Activated T-cell treated with anti-CD3 and anti-CD28 coated beads, Interleukin-2, amount 50 U/mL, for 4 hours (primary cell): ENCODE measurements at regions not wholly inside any gene's neighbourhood (a gene's known extent, or its start where the extent isn't known, plus 50 kb on each side); places are given as distances from the start of the nearest gene placed in this dataset.
"Not testable (repeated sequence)": the region's sequence is repeated elsewhere in the genome, so short reads cannot be mapped to it uniquely, and the experiment has no call there.

Experiments
- ATAC-seq, 2 donors: fragments of 200-7000 bp; cut with Tn5 transposase; one replicate each; pipeline ENCODE4 v1.10.0; 2021
- DNase-seq: peaks from one replicate; pipeline ENCODE4 v3.0.0-alpha.2; 2020
- H3K27me3 Mint-ChIP-seq: one replicate; pipeline ENCODE4 v1.8.0; 2021; ENCODE audit warnings: low read depth, mixed read lengths
- H3K36me3 Mint-ChIP-seq: one replicate; pipeline ENCODE4 v1.8.0; 2022; ENCODE audit warnings: mixed read lengths; ENCODE audit not compliant: insufficient read depth
- H3K4me1 Mint-ChIP-seq: one replicate; pipeline ENCODE4 v1.8.0; 2021; ENCODE audit warnings: low read depth, mixed read lengths
- H3K4me3 Mint-ChIP-seq: one replicate; pipeline ENCODE4 v1.8.0; 2021; ENCODE audit warnings: mild to moderate bottlenecking, moderate library complexity, mixed read lengths
- H3K9me3 Mint-ChIP-seq: one replicate; pipeline ENCODE4 v1.8.0; 2021; ENCODE audit warnings: mixed read lengths

DNA sequence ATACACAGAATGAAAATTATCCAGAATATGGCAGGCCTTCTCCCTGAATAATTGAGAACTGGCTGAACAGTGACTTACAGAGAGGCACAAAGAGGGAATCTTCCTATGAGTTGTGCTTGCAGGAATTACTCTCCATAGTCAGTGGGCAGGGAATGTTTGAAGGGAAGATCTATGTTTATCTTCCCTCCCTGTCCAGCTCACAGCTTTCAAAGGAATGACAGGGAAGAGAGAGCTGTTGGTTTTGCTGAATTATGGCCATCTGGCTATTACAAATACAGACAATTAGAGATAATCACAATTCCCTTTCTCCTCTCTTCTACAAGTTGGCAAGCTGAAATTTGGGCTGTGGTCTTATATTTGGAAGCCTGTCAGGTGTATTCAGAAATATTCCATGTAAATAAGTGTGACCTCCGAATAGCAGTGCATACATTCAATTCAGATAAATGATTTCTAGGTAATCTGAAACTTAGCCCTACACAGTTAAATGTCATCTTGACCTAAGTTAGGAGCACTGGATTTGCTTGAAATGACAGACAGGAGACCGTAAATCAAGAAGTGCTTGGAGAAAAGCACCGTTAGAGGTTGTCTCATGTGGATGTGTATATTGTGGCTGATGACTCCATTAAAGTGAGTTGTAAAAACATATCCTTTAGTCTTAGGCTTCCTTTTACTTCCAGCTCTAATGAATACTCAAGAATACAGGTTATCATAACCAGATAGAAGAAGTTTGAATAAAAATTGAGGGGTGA lies 136.8 kb downstream of the C4orf33 start:
- Mint-ChIP-seq H3K4me3 (no peak overlapping the region), H3K36me3 (no peaks in the 10 kb centered on the region), H3K4me1 (no peaks in the 10 kb centered on the region), H3K9me3 (no peaks in the 10 kb centered on the region), H3K27me3 (peaks cover 5% of the 10 kb centered on the region)
- ATAC-seq: no peak
- no peak for DNase-seq

DNA sequence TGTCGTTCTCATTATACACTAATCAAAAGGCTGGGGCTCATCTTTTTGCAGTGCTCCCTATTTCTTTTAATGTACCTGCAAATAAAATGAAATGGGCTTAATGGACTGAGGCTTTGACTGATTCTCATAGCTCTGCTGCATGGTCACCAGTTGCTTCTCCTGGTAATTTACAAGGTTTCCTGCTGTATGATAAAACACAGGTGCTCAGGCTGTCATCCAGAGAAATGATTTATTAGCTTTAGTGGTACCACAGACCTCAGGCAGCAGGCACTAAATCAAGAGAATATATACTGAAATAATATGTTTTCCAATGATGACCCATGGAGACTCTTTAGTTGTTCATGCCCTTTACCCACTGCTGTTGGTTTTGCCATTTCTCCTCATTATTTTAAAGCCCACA lies 137.7 kb downstream of the C4orf33 start:
- Mint-ChIP-seq H3K27me3 (peaks cover 2% of the 10 kb centered on the region), H3K36me3 (no peaks in the 10 kb centered on the region), H3K4me3 (no peak overlapping the region), H3K4me1 (no peaks in the 10 kb centered on the region), H3K9me3 (no peaks in the 10 kb centered on the region)
- DNase-seq (no peak), ATAC-seq (no peak)

GRCh38 chr4:129236351-129236750 lies 140.4 kb downstream of the C4orf33 start:
- Mint-ChIP-seq H3K9me3 (no peaks in the 10 kb centered on the region), H3K4me3 (no peak overlapping the region), H3K27me3 (peaks cover 3% of the 10 kb centered on the region), H3K36me3 (no peaks in the 10 kb centered on the region), H3K4me1 (no peaks in the 10 kb centered on the region)
- DNase-seq (no peak), ATAC-seq (no peak)

GRCh38 chr4:129239088-129239487 lies 143.1 kb downstream of the C4orf33 start:
- H3K4me3 Mint-ChIP-seq: no peak overlapping the region
- no peaks in the 10 kb centered on the region for H3K4me1 Mint-ChIP-seq
- H3K36me3 Mint-ChIP-seq: no peaks in the 10 kb centered on the region
- DNase-seq: no peak
- no peaks in the 10 kb centered on the region for H3K9me3 Mint-ChIP-seq
- no peak for ATAC-seq
- H3K27me3 Mint-ChIP-seq: peaks cover 3% of the 10 kb centered on the region

DNA sequence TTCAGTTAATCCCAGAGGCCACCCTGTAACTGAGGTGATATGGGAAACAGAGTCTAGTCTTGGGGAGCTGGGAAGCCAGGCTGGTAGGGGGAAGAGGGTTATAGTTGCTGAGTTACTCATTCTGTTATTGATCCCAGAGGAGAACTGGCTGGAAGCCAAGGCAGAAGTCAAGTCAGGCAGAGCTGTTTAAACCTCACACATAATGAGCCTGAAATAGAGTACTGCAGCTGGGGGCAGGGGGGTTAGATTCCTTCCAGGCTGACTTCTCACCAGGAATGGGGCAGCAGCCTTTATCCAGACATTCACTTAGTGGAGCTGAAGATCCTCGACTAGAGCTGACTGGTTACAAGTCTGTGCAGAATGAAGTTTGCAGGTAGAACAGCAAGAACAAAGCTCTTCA lies 144.9 kb downstream of the C4orf33 start:
- no peak for DNase-seq
- Mint-ChIP-seq H3K9me3 (no peaks in the 10 kb centered on the region), H3K36me3 (no peaks in the 10 kb centered on the region), H3K4me1 (no peaks in the 10 kb centered on the region), H3K4me3 (no peak overlapping the region), H3K27me3 (peaks cover 3% of the 10 kb centered on the region)
- ATAC-seq: no peak

DNA sequence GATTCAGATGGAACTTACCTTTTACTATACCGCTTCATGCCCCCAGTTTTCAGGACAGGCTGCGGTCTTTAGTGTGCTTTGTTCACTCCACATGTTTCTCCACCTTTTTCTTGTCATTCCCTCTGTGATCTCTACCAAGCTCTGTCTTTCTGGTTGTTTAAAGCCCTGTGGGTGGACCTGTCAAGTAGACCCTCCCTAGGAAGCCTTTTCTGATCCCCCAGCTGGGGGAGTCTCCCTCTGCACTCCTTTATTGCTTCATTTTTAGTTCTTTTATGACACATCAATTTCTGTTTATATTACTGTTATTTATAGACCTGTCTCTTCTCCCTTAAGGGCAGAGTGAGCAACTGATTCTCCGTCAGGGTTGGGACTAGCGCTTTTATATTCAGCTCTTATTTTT lies 150.2 kb downstream of the C4orf33 start:
- ATAC-seq: no peak
- Mint-ChIP-seq H3K27me3 (peaks cover 2% of the 10 kb centered on the region), H3K4me3 (no peak overlapping the region), H3K9me3 (no peaks in the 10 kb centered on the region), H3K36me3 (no peaks in the 10 kb centered on the region), H3K4me1 (no peaks in the 10 kb centered on the region)
- no peak for DNase-seq

GRCh38 chr4:129246910-129247461 lies 151.0 kb downstream of the C4orf33 start:
- H3K4me1 Mint-ChIP-seq: no peaks in the 10 kb centered on the region
- no peaks in the 10 kb centered on the region for H3K9me3 Mint-ChIP-seq
- DNase-seq (no peak), ATAC-seq (no peak)
- no peaks in the 10 kb centered on the region for H3K36me3 Mint-ChIP-seq
- H3K27me3 Mint-ChIP-seq: peaks cover 3% of the 10 kb centered on the region
- H3K4me3 Mint-ChIP-seq: no peak overlapping the region

GRCh38 chr4:129248621-129249020 lies 152.7 kb downstream of the C4orf33 start:
- Mint-ChIP-seq H3K4me1 (no peaks in the 10 kb centered on the region), H3K27me3 (peaks cover 3% of the 10 kb centered on the region), H3K4me3 (no peak overlapping the region), H3K36me3 (no peaks in the 10 kb centered on the region), H3K9me3 (no peaks in the 10 kb centered on the region)
- DNase-seq: no peak
- ATAC-seq: no peak

- Mint-ChIP-seq H3K4me1 (no peaks in the 10 kb centered on the region), H3K4me3 (no peak overlapping the region), H3K27me3 (peaks cover 9% of the 10 kb centered on the region), H3K9me3 (no peaks in the 10 kb centered on the region), H3K36me3 (no peaks in the 10 kb centered on the region)
- ATAC-seq: no peak
- DNase-seq: no peak
Measured at GRCh38 chr4:129254126-129254525, 158.2 kb downstream of the C4orf33 start.

- ATAC-seq: no peak
- Mint-ChIP-seq H3K4me1 (no peaks in the 10 kb centered on the region), H3K4me3 (no peak overlapping the region), H3K9me3 (no peaks in the 10 kb centered on the region), H3K27me3 (peaks cover 9% of the 10 kb centered on the region), H3K36me3 (no peaks in the 10 kb centered on the region)
- DNase-seq: no peak
Measured at GRCh38 chr4:129254526-129254925, 158.6 kb downstream of the C4orf33 start.

DNA sequence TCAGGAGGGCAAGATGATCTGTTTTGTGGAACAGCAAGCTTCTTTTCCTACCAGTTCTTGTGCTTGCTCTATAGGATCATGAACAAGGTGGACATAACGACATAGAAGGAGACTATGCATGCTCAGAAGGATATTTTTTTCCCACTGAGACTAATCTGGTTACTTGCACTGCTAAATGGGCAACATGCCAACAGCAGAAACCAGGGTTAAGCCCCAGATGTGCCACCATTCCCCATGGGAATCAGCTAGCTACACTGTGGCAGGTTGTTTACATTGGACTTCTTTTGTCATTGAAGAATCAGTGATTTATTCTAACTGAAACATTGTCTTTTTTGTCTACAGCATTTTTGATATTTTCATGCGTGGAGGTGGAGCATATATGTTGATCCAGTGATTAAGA lies 165.6 kb downstream of the C4orf33 start:
- Mint-ChIP-seq H3K4me1 (peaks cover 7% of the 10 kb centered on the region), H3K27me3 (no peaks in the 10 kb centered on the region), H3K9me3 (no peaks in the 10 kb centered on the region), H3K4me3 (no peak overlapping the region), H3K36me3 (no peaks in the 10 kb centered on the region)
- ATAC-seq: no peak
- no peak for DNase-seq

- no peaks in the 10 kb centered on the region for H3K9me3 Mint-ChIP-seq
- no peak for ATAC-seq
- no peaks in the 10 kb centered on the region for H3K27me3 Mint-ChIP-seq
- no peaks in the 10 kb centered on the region for H3K36me3 Mint-ChIP-seq
- DNase-seq: no peak
- H3K4me3 Mint-ChIP-seq: no peak overlapping the region
- peaks cover 7% of the 10 kb centered on the region for H3K4me1 Mint-ChIP-seq
Measured at GRCh38 chr4:129264008-129264657, 168.2 kb downstream of the C4orf33 start.

- Mint-ChIP-seq H3K27me3 (peaks cover 3% of the 10 kb centered on the region), H3K4me3 (no peak overlapping the region), H3K4me1 (no peaks in the 10 kb centered on the region), H3K36me3 (no peaks in the 10 kb centered on the region), H3K9me3 (no peaks in the 10 kb centered on the region)
- no peak for ATAC-seq
- no peak for DNase-seq
Measured at GRCh38 chr4:129278868-129279267, 182.9 kb downstream of the C4orf33 start.

DNA sequence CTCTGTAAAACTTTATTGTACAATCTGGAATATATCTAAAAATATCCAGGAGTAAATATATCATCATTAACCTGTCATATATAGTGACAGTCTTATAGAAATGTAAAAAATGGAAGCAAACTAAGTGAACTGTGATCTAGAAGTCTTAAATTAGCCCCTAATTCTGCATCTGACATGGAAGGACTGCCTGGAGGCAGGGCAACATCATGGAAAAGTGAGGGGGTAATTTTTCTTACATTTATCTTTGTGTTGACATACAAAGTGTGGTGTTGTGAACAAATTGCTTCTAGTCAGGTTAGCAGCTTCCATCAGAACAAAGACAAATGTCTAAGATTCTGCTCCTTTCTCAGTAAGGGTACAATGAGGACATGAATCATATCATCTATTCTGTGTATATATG lies 186.3 kb downstream of the C4orf33 start:
- H3K9me3 Mint-ChIP-seq: no peaks in the 10 kb centered on the region
- peaks cover 3% of the 10 kb centered on the region for H3K27me3 Mint-ChIP-seq
- no peaks in the 10 kb centered on the region for H3K4me1 Mint-ChIP-seq
- H3K4me3 Mint-ChIP-seq: no peak overlapping the region
- DNase-seq (no peak), ATAC-seq (no peak)
- no peaks in the 10 kb centered on the region for H3K36me3 Mint-ChIP-seq

- H3K27me3 Mint-ChIP-seq, H3K9me3 Mint-ChIP-seq, H3K4me3 Mint-ChIP-seq, ATAC-seq, H3K4me1 Mint-ChIP-seq, H3K36me3 Mint-ChIP-seq, DNase-seq: not testable (repeated sequence)
Measured at GRCh38 chr4:129292194-129292593, 196.2 kb downstream of the C4orf33 start.
